B cell (primary cell): ENCODE measurements at regions not wholly inside any gene's neighbourhood (a gene's known extent, or its start where the extent isn't known, plus 50 kb on each side); places are given as distances from the start of the nearest gene placed in this dataset.

ENCODE experiments used
- ATAC-seq: fragments of 200-7000 bp; cut with Tn5 transposase; one replicate; pipeline ENCODE4 v1.10.0; 2021; ENCODE audit warnings: low read depth, mild to moderate bottlenecking, moderate number of reproducible peaks, moderate library complexity
- CTCF ChIA-PET: fragments of 350-600 bp; sonication (Branson Sonifier 250); formaldehyde crosslinking; loops from one replicate; lab custom pipeline; 2021; ENCODE audit warnings: antibody characterized with exemption, inconsistent platforms; lab: Charles Lee
- POLR2A ChIA-PET: fragments of 350-600 bp; sonication (Branson Sonifier 250); formaldehyde crosslinking; loops from one replicate; lab custom pipeline; 2021; ENCODE audit warnings: antibody characterized with exemption; lab: Charles Lee
- DNase-seq: peaks from one replicate; pipeline ENCODE4 v3.0.0; 2013
- H2AFZ ChIP-seq: 2 replicates; pipeline ENCODE4 v1.6.1; 2012; ENCODE audit warnings: mild to moderate bottlenecking, low read depth, low read length; ENCODE audit not compliant: insufficient read depth, poor library complexity, severe bottlenecking
- H3K27ac ChIP-seq, 2 donors: 1 replicate in 1 of 2; 2 replicates in 1 of 2; pipeline ENCODE4 v1.5.1; 2012 to 2013; ENCODE audit warnings: low read length in 2 of 2, mild to moderate bottlenecking in 2 of 2, moderate library complexity in 1 of 2
- H3K27me3 ChIP-seq, 4 experiments: fragments of 200-600 bp in 1 of 4; sonication (generic) in 1 of 4; replicated peaks in 1 of 4; 1 replicate in 2 of 4; 2 replicates in 2 of 4; pipeline versions ENCODE4 v1.6.1 to v1.7.0; 2013 to 2016; ENCODE audit warnings: low read length in 3 of 4, mild to moderate bottlenecking in 2 of 4, mixed read lengths in 1 of 4, moderate library complexity in 1 of 4; ENCODE audit not compliant: insufficient read depth in 4 of 4, control insufficient read depth in 3 of 4; ENCODE audit errors: control extremely low read depth in 1 of 4
- H3K36me3 ChIP-seq, 2 experiments: replicated peaks in 1 of 2; 1 replicate in 1 of 2; 2 replicates in 1 of 2; pipeline versions ENCODE4 v1.6.1 to v1.7.1; 2013; ENCODE audit warnings: low read length in 1 of 2; ENCODE audit not compliant: insufficient read depth in 2 of 2, control insufficient read depth in 1 of 2; ENCODE audit errors: control extremely low read depth in 1 of 2, extremely low read depth in 1 of 2
- H3K4me1 ChIP-seq, 2 donors: fragments of 200-600 bp in 1 of 2; sonication (generic) in 1 of 2; 1 replicate in 1 of 2; 2 replicates in 1 of 2; pipeline versions ENCODE4 v1.5.1 to v1.6.1; 2013 to 2017; ENCODE audit warnings: low read length in 2 of 2; ENCODE audit not compliant: control insufficient read depth in 2 of 2, insufficient read depth in 2 of 2
- H3K4me2 ChIP-seq: replicated peaks from 2 replicates; pipeline ENCODE3; 2012; ENCODE audit warnings: mild to moderate bottlenecking, low read depth, low read length; ENCODE audit not compliant: poor library complexity, severe bottlenecking
- H3K4me3 ChIP-seq, 5 experiments: fragments of 200-600 bp in 1 of 5; sonication (generic) in 1 of 5; 1 replicate in 3 of 5; 2 replicates in 2 of 5; pipeline versions ENCODE4 v1.5.1 to v1.7.0; 2011 to 2016; ENCODE audit warnings: low read length in 4 of 5, mild to moderate bottlenecking in 4 of 5, low read depth in 2 of 5, control low read depth in 1 of 5, moderate library complexity in 1 of 5; ENCODE audit not compliant: insufficient read depth in 1 of 5; ENCODE audit errors: control extremely low read depth in 1 of 5, extremely low read depth in 1 of 5
- H3K79me2 ChIP-seq: fragments of 200-600 bp; sonication (generic); one replicate; pipeline ENCODE4 v1.6.0; 2016; ENCODE audit warnings: low read length; ENCODE audit not compliant: control insufficient read depth, insufficient read depth
- H3K9ac ChIP-seq: fragments of 200-600 bp; sonication (generic); 2 replicates; pipeline ENCODE4 v1.6.1; 2017; ENCODE audit warnings: mild to moderate bottlenecking, low read length, moderate library complexity
- H3K9me3 ChIP-seq, 3 donors: one replicate each; pipeline versions ENCODE4 v1.6.1 to v1.7.1; 2013; ENCODE audit warnings: low read length in 2 of 3; ENCODE audit not compliant: control insufficient read depth in 2 of 3, insufficient read depth in 1 of 3; ENCODE audit errors: control extremely low read depth in 1 of 3
- H4K20me1 ChIP-seq: 2 replicates; pipeline ENCODE4 v1.6.0; 2012; ENCODE audit warnings: mild to moderate bottlenecking, low read length; ENCODE audit not compliant: insufficient read depth, control insufficient read depth, poor library complexity, severe bottlenecking
- H3K27ac Mint-ChIP-seq: one replicate; pipeline ENCODE4 v1.8.0; 2021; ENCODE audit warnings: mixed read lengths
- H3K27me3 Mint-ChIP-seq: one replicate; pipeline ENCODE4 v1.8.0; 2021; ENCODE audit warnings: mixed read lengths
- H3K4me1 Mint-ChIP-seq: one replicate; pipeline ENCODE4 v1.8.0; 2021; ENCODE audit warnings: mixed read lengths
- H3K4me3 Mint-ChIP-seq: one replicate; pipeline ENCODE4 v1.8.0; 2021; ENCODE audit warnings: mixed read lengths
- H3K9me3 Mint-ChIP-seq: one replicate; pipeline ENCODE4 v1.8.0; 2022; ENCODE audit warnings: mixed read lengths; ENCODE audit not compliant: insufficient read depth
- CTCF ChIP-seq: fragments of 200-600 bp; IDR thresholded peaks from one replicate; pipeline ENCODE4 v1.8.0; 2022; ENCODE audit warnings: antibody characterized with exemption, mild to moderate bottlenecking
- EZH2 ChIP-seq: IDR thresholded peaks from 2 replicates; pipeline ENCODE4 v1.6.1; 2012; ENCODE audit warnings: borderline replicate concordance, low read depth, mild to moderate bottlenecking, moderate library complexity, low read length; ENCODE audit not compliant: insufficient read depth, poor library complexity, severe bottlenecking
- WGBS: methylation state at CpG from one replicate; pipeline ENCODE4 v1.1.5; 2013; ENCODE audit warnings: missing lambda C conversion rate; ENCODE audit not compliant: insufficient coverage; 5-methylcytosine and 5-hydroxymethylcytosine counted together
- intact Hi-C: fragments of 100-400 bp; cut with micrococcal nuclease; formaldehyde crosslinking; loops from one replicate; pipeline ENCODE4 v1.10.0; 2022

DNA sequence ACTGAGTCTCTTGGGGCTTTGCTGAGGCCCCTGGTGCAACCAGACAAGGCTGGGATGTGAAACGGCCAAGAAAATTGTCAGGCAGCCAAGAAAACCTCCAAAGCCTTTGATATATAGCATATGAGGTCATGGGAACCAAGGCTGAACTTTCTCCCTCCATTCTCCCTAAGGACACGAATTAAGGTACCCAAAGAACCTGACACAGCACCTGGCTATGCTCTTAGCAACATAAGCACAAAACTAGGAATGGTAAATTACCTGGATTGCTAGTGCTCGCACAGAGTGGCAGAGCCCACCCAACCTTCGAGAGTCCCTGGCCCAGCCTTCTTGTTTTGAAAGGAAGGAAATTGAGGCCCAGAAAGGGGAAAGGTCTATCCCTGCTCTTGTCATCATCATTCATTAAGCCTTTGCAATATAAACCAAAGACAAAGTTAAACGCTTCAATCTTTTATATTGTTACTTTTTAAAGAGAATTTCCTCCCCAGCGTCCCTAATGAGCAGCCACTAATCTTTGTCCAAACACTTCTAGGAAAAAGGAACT is 220.0 kb upstream of the NR4A3 start:
- Histone ChIP-seq H3K9me3 (no peaks in the 10 kb centered on the region), H4K20me1 (no peaks in the 10 kb centered on the region), H3K27ac (no peak overlapping the region), H3K4me1 (no peaks in the 10 kb centered on the region), H3K79me2 (no peaks in the 10 kb centered on the region), H3K4me3 (no peak overlapping the region), H3K27me3 (no peaks in the 10 kb centered on the region), H2AFZ (no peak overlapping the region), H3K9ac (no peak overlapping the region), H3K36me3 (no peaks in the 10 kb centered on the region), H3K4me2 (no peak overlapping the region)
- ChIA-PET CTCF (no interaction called here), POLR2A (no interaction called here)
- Mint-ChIP-seq H3K4me3 (no peak overlapping the region), H3K9me3 (no peaks in the 10 kb centered on the region), H3K27ac (no peak overlapping the region), H3K4me1 (peaks cover 7% of the 10 kb centered on the region), H3K27me3 (no peaks in the 10 kb centered on the region)
- ATAC-seq (no peak), DNase-seq (no peak)
- TF ChIP-seq EZH2 (no peak), CTCF (no peak)
- 13% methylated on average over 3 of the region's 6 CpGs for WGBS
- intact Hi-C loops = no loop called here

DNA sequence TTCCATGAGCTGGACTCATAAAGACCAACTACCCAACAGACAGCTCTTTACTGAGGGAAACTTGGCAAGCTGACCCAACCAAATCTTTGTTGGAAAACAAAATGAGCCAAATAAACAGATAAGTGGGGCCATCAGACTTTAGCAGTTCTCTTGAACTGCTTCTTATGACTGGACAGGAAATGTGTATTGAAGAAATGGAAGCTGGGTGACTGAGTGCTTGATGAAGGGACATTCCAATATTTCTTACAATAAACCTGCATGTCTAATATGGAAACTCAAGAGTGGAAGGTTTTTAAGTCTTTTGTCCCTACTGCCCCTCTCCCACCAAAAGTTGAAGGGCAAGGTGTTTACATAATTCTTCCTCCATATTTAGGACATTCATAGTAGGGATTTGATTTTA is 218.8 kb upstream of the NR4A3 start:
- intact Hi-C loops = no loop called here
- CTCF ChIA-PET = interaction anchor here (1.0 to 1.1 kb wide), 2 partner anchors 11 to 120 kb away, joined by 3 read pairs; no protein-coding TSS in a partner anchor
- no peaks in the 10 kb centered on the region for H3K9me3 Mint-ChIP-seq

More for the DNA sequence above, 218.8 kb upstream of the NR4A3 start:
- no peak overlapping the region for H3K4me2 ChIP-seq
- H3K36me3 ChIP-seq = no peaks in the 10 kb centered on the region
- H3K79me2 ChIP-seq = no peaks in the 10 kb centered on the region
- Mint-ChIP-seq H3K27ac (no peak overlapping the region), H3K4me3 (no peak overlapping the region), H3K27me3 (no peaks in the 10 kb centered on the region), H3K4me1 (no peaks in the 10 kb centered on the region)
- H3K27ac ChIP-seq = no peak overlapping the region
- H4K20me1 ChIP-seq = no peaks in the 10 kb centered on the region
- POLR2A ChIA-PET = no interaction called here
- H3K9me3 ChIP-seq = no peaks in the 10 kb centered on the region
- TF ChIP-seq CTCF = no peak
- TF ChIP-seq EZH2 = no peak
- ATAC-seq (no peak), DNase-seq (no peak)
- H3K27me3 ChIP-seq = no peaks in the 10 kb centered on the region
- no peak overlapping the region for H2AFZ ChIP-seq
- no peaks in the 10 kb centered on the region for H3K4me1 ChIP-seq
- H3K9ac ChIP-seq = no peak overlapping the region
- no peak overlapping the region for H3K4me3 ChIP-seq
